ENCODE measurements at regions not wholly inside any gene's neighbourhood (a gene's known extent, or its start where the extent isn't known, plus 50 kb on each side); places are given as distances from the start of the nearest gene placed in this dataset.

DNA sequence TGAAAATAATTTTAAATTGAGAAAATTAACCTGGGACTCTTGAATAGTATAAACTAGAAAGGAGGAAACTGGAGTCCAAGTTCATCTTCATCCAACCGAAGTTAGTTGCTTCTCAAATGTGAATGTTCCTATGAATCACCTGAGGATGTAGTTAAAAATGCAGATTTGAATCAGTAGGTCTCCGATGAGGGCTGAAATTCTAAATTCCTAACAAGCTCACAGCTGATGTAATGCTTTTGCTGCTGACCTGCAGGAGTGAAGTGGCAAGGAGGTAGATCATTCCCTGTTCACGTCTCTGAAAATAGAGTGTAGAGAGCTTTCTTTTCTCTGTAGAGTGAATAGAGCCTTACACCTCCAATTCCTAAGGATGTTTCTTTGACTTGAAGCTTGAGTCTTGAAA is 685.5 kb downstream of the CPS1 start:
- ATAC-seq, result no peak

DNA sequence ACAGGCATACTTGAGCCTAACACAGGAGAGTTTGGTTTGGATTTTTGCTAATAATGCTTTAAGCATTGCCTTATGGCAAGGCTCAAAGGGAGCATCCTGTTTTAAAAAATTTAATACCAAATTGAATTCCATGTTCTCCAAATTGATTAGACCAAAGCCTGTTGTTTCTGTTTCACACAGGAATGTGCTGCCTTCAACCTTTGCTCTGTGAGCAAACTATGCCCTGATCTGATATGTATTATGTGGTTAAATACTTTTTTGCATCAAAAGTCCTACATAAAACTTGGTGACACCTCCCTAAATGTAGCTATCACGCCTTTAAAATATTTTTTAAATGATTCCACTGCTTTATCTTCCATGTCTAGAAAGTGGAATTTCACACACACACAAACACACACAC is 691.4 kb downstream of the CPS1 start:
- ATAC-seq, result no peak

DNA sequence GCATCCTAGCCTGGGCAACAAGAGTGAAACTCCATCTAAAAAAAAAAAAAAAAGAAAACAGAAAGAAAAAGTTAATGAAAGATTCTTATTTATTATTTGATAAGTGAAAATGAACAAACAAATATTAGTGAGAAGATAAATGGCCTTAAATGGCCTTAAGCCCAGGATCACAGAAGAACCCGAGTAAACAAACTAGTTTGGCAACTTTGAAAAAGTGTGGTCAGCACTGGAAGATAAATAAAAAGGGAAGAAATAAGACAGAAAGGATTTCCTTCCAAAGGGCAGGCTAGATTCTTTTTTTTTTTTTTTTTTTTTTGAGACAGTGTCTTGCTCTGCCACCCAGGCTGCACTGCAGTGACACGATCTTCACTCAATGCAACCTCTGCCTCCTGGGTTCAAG is 692.4 kb downstream of the CPS1 start:
- no peak for ATAC-seq

DNA sequence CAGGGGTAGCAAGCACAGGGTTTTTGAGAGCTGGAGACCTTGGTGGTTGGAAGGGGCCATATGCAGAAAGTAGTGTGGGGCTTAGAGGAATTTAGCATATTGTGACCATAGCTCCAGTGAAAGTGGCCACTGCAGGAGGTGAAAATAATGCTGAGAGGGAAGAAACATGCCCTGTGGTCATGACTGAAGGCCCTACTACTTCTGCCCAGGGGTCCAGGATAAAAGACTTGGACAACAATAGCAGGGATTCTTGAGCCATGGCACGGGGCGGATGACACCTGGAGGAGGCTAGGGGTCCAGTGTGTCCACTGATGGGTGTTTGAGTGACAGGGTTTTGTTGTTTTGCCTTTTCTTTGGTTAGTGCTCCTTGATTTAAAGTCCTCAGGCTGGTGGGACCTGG is 694.6 kb downstream of the CPS1 start:
- ATAC-seq, result no peak

DNA sequence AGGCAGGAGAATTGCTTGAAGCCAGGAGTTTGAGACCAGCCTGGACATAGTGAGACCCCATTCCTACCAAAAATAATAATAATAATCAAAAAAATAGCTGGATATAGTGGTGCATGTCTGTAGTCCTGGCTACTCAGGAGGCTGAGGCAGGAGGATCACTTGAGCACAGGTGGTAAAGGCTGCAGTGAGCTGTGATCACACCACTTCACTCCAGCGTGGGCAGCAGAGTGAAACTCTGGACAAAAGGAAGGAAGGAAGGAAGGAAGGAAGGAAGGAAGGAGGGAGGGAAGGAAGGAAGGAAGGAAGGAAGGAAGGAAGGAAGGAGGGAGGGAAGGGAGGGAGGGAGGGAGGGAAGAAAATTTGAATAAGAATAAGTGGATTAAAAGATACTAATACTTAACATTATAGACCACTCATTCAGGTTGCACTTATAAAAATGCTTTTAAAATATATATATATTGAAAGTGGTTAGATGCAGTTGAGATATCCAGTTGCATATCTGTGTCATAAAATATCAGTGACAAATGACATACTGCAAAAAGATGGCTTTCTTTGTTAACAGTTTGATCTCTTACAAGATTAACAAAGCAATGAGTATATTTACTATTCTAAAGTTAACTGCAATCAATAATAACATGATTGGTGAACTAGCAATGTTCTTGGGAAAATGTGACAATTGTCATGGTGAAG is 702.4 kb downstream of the CPS1 start:
- no peak for ATAC-seq

DNA sequence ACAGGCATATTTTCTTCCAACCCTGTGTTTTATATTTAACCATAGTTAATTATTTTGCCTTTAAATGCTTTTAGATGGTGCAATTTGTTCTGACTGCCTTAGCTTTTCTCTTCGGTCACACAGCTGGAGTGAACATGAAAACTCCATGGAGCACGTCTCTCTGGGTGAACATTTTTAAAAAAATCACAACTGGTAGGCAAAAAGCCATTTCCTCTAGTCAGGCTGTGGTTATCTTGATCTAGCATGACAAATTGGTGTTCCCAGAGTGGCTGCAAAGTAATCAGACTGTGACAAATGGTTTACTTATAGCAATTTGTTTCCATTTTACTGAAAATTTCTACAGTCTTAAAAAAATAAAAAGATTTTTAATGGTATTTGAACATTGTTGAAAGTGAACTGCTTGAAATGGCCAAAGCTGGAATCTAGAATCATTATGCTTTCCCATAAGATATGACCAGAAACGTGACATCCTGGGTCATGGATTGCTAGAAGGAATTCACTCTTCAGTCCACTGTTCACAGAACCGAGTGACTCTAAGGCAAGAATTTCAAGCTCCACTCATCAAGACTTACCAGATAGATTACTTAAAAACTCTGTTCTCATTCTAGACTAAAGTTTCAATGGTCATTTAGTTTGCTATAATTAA is 703.6 kb downstream of the CPS1 start:
- no peak for ATAC-seq

DNA sequence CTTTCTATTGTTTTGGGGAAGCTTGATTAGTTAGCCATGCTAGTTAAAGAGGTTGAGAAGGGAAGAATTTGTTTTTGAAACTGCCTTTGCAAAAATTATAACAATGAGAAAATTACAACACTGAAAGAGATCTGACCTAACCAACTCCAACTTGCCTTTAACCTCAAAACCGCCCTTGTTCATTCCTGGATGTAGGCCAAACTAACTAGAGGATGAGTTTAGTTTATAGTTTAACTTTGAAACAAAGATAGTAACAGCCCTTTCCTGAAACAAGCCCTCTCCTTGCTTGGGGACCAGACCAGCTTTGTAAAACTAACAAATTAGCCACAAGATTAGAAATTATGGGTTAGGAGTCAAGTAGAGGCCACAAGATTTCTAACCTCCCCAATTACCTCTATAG is 713.9 kb downstream of the CPS1 start:
- no peak for ATAC-seq

DNA sequence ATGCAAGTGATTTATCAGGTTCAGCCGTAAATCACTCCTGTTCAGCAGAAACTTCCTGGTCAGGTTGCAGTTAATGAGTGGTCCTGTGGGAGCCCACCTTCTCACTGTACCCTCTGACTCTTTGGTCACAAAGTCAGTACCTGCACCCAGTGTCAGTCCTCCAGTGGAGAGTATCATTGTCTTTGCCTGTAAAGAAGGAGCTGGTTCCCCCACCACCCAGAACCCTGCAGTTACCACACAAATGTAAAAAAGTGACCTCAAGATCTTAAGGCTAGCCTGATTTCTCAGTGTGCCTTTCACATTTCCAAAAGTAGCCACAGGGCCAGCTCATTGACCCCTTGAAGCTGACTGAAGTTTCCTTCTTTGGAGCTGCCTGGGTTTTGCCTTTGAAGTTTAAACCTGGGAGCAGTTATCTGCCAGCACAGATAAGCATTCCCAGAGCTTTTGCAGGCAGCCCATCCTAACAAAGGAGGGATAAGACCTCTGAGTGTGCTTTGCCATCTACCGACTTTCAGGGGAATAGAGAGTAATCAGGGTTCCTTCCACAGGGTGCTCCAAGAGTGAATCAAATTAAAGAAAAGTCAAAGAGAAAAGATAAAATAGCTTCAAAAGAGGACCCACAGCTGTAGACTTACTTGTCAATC is 725.2 kb downstream of the CPS1 start:
- ATAC-seq, result no peak

DNA sequence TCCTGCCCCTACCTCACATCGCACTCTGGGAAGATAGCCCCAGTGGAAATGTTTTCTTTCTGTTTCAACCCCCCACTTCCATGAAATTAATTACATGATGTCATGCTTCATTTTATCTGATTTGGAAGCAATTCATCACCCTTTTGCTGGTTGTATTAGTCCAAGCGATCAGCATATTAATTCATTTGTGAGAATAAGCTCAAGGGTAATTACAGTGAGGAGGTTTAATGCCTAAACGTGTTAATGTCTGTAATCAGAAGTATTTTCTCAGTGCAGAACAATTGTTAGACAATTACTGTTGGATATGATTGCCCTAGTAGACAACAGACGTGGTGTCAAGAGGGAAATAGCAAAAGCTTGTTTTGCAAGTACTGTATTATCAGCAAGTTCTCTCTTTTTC is 746.3 kb downstream of the CPS1 start:
- ATAC-seq, result no peak

DNA sequence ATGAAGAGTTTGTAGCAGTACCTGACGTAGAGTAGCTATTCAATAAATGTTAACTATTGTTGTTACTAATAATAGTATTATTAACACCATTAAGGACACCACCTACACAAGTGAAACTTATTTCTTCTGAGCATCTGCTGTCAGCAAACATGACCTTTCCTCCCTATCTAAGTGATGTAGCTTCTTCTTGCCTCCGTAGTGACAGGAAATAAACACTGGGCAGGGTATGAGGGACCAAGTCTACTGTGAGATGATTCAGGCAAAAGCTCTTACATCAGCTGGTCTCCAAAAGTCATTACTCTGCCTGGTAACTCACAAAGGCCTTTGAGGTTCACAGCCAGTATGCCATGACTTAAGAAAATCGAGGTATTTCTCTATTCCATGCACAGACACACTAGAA is 750.5 kb downstream of the CPS1 start:
- ATAC-seq, result no peak

All from activated CD4-positive, CD25-positive, alpha-beta regulatory T cell treated with anti-CD3 and anti-CD28 coated beads, Interleukin-2, amount 50 U/mL, for 24 hours (primary cell).